OCI-LY7 (cell line): ENCODE measurements at regions not wholly inside any gene's neighbourhood (a gene's known extent, or its start where the extent isn't known, plus 50 kb on each side); places are given as distances from the start of the nearest gene placed in this dataset.

Experiments used
- BruUV-seq: library from RNA; stranded (reverse); fragments of 400-500 nt; replicated peaks from 2 replicates; lab custom pipeline; 2021; lab: Mats Ljungman, UMichigan
- CTCF ChIA-PET: fragments of 300-600 bp; sonication (Branson Sonifier 250); formaldehyde crosslinking; loops from one replicate; lab custom pipeline; 2022; ENCODE audit warnings: antibody characterized with exemption; ENCODE audit not compliant: unreplicated experiment; lab: Charles Lee
- POLR2A ChIA-PET: fragments of 300-600 bp; sonication (Branson Sonifier 250); formaldehyde crosslinking; loops from one replicate; lab custom pipeline; 2022; ENCODE audit warnings: antibody characterized with exemption; lab: Charles Lee
- DNase-seq: peaks from one replicate; pipeline ENCODE4 v3.0.0-alpha.2; 2015; ENCODE audit warnings: low spot score
- H2AFZ ChIP-seq: fragments of 200-600 bp; sonication (generic), shearing (Covaris generic); 2 replicates; pipeline ENCODE4 v1.6.1; 2014; ENCODE audit warnings: mild to moderate bottlenecking, antibody characterized with exemption, low read length, moderate library complexity
- H3K27ac ChIP-seq: fragments of 200-600 bp; sonication (generic); 2 replicates; pipeline ENCODE4 v1.5.1; 2014; ENCODE audit warnings: mixed run types, low read depth, mild to moderate bottlenecking, moderate library complexity, low read length, inconsistent platforms; ENCODE audit not compliant: poor library complexity, severe bottlenecking
- H3K36me3 ChIP-seq: fragments of 200-600 bp; sonication (generic); 2 replicates; pipeline ENCODE4 v1.6.1; 2014; ENCODE audit warnings: mild to moderate bottlenecking, antibody characterized with exemption, low read length, moderate library complexity, mixed read lengths; ENCODE audit not compliant: insufficient read depth
- H3K4me1 ChIP-seq: fragments of 200-600 bp; sonication (generic); 2 replicates; pipeline ENCODE4 v1.5.1; 2014; ENCODE audit warnings: mild to moderate bottlenecking, low read length; ENCODE audit not compliant: insufficient read depth, poor library complexity, severe bottlenecking
- H3K4me2 ChIP-seq: fragments of 200-600 bp; sonication (generic); 2 replicates; pipeline ENCODE4 v1.6.1; 2014; ENCODE audit warnings: mild to moderate bottlenecking, low read length
- H3K4me3 ChIP-seq: fragments of 200-600 bp; sonication (generic); 2 replicates; pipeline ENCODE4 v1.5.1; 2014; ENCODE audit warnings: mild to moderate bottlenecking, low read depth, low read length; ENCODE audit not compliant: poor library complexity, severe bottlenecking
- H3K79me2 ChIP-seq: fragments of 200-600 bp; sonication (generic); 2 replicates; pipeline ENCODE4 v1.6.1; 2016; ENCODE audit warnings: low read depth, mild to moderate bottlenecking, low read length, moderate library complexity, mixed read lengths; ENCODE audit not compliant: insufficient read depth
- H3K9me2 ChIP-seq: fragments of 200-600 bp; sonication (generic); 2 replicates; pipeline ENCODE4 v1.6.1; 2016; ENCODE audit warnings: mild to moderate bottlenecking, low read length, mixed read lengths; ENCODE audit not compliant: insufficient read depth
- H3K9me3 ChIP-seq: fragments of 200-600 bp; sonication (generic); 2 replicates; pipeline ENCODE4 v1.6.1; 2014; ENCODE audit warnings: mild to moderate bottlenecking, mixed run types, low read length, mixed read lengths
- H4K20me1 ChIP-seq: fragments of 200-600 bp; sonication (generic); 2 replicates; pipeline ENCODE4 v1.6.1; 2014; ENCODE audit warnings: mild to moderate bottlenecking, antibody characterized with exemption, low read length, moderate library complexity, mixed read lengths; ENCODE audit not compliant: insufficient read depth
- CTCF ChIP-seq: fragments of 200-600 bp; sonication (generic); conservative IDR thresholded peaks from 2 replicates; pipeline ENCODE4 v1.5.1; 2014; ENCODE audit warnings: mild to moderate bottlenecking, antibody characterized with exemption, low read length, moderate library complexity, mixed read lengths
- EZH2phosphoT487 ChIP-seq: fragments of 200-600 bp; sonication (generic); IDR thresholded peaks from 2 replicates; pipeline ENCODE4 v1.6.1; 2018; ENCODE audit warnings: low read depth, borderline replicate concordance, mild to moderate bottlenecking, mixed run types, antibody characterized with exemption, low read length, moderate library complexity, mixed read lengths
- intact Hi-C: fragments of 100-400 bp; cut with micrococcal nuclease; formaldehyde crosslinking; loops from one replicate; pipeline ENCODE4 v1.10.0; 2022; ENCODE audit not compliant: unreplicated experiment

DNA sequence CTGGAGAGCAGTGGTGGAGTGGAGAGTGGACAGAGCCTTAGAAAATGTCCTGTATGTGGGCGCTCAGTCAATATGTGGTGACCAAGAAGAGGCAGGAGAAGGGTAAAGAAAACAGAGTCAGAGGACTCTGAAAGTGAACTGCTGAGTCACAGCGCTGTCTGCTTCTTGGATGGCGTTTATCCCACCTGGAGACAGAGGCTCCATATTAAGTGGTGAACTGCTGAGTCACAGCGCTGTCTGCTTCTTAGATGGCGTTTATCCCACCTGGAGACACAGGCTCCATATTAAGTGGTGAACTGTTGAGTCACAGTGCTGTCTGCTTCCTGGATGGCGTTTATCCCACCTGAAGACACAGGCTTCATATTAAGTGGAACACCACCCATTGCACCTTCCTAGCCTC, 119.3 kb upstream of the RALGAPA2 start:
- H3K4me3 ChIP-seq = no peak overlapping the region
- H3K9me2 ChIP-seq = no peaks in the 10 kb centered on the region
- no peaks in the 10 kb centered on the region for H3K79me2 ChIP-seq
- H3K27ac ChIP-seq = no peak overlapping the region
- TF ChIP-seq EZH2phosphoT487 (no peak), CTCF (no peak)
- no peaks in the 10 kb centered on the region for H3K4me1 ChIP-seq
- H3K36me3 ChIP-seq = no peaks in the 10 kb centered on the region
- intact Hi-C loops = no loop called here
- no peak overlapping the region for H3K4me2 ChIP-seq
- CTCF ChIA-PET = no interaction called here
- no peak for DNase-seq
- no peaks in the 10 kb centered on the region for H3K9me3 ChIP-seq
- H2AFZ ChIP-seq = no peak overlapping the region
- BruUV-seq = no TSS peak
- no peaks in the 10 kb centered on the region for H4K20me1 ChIP-seq
- POLR2A ChIA-PET = no interaction called here

- POLR2A ChIA-PET = no interaction called here
- no peak for DNase-seq
- Histone ChIP-seq H3K9me3 (no peaks in the 10 kb centered on the region), H3K4me1 (no peaks in the 10 kb centered on the region), H2AFZ (no peak overlapping the region), H3K36me3 (no peaks in the 10 kb centered on the region), H3K4me2 (no peak overlapping the region), H3K27ac (no peak overlapping the region), H4K20me1 (no peaks in the 10 kb centered on the region), H3K4me3 (no peak overlapping the region), H3K79me2 (no peaks in the 10 kb centered on the region), H3K9me2 (no peaks in the 10 kb centered on the region)
- TF ChIP-seq CTCF (no peak), EZH2phosphoT487 (no peak)
- no TSS peak for BruUV-seq
- CTCF ChIA-PET = no interaction called here
- intact Hi-C loops = no loop called here
Observed at GRCh38 chr20:20829681-20830080, 117.2 kb upstream of the RALGAPA2 start.

DNA sequence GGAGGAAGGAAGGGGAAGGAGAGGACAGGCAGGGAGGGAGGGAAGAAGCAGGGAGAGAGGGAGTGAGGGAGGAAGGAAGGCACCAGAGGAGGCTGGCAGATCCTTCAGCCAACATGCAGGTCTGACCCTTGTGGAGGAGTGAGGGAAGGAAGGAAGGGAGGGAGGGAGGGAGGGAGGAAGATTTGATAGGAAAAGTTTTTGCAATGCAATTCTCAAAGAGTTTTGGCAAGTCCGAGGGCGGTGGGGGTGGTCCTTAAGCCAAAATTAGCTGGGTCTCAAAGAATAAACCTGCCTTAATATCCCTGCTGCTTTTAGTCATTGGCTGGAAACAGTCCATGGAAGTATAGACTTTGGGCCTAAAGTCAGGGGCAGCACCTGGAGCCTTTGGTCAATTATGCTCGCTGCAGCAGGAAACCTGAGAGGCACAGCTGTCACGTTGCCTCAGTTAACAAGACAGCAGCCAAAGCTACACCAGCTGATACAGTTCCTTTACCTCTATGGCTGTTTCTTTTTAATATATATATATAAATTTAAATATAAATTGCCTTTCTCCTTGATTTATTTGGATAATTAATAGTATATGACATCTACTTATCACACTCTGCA, 115.7 kb upstream of the RALGAPA2 start:
- no peaks in the 10 kb centered on the region for H3K4me1 ChIP-seq
- no peaks in the 10 kb centered on the region for H4K20me1 ChIP-seq
- no peak for DNase-seq
- H3K9me3 ChIP-seq = no peaks in the 10 kb centered on the region
- CTCF ChIA-PET = interaction anchor here (0.5 kb wide), 1 partner anchor 33 kb away, joined by 3 read pairs; no protein-coding TSS in a partner anchor
- BruUV-seq = no TSS peak
- H2AFZ ChIP-seq = no peak overlapping the region
- TF ChIP-seq EZH2phosphoT487 (no peak), CTCF (no peak)
- H3K4me3 ChIP-seq = no peak overlapping the region
- H3K4me2 ChIP-seq = no peak overlapping the region
- intact Hi-C loops = no loop called here
- no peak overlapping the region for H3K27ac ChIP-seq
- POLR2A ChIA-PET = no interaction called here
- H3K79me2 ChIP-seq = no peaks in the 10 kb centered on the region
- no peaks in the 10 kb centered on the region for H3K9me2 ChIP-seq
- no peaks in the 10 kb centered on the region for H3K36me3 ChIP-seq
